T47D (cell line): ENCODE measurements at regions not wholly inside any gene's neighbourhood (a gene's known extent, or its start where the extent isn't known, plus 50 kb on each side); places are given as distances from the start of the nearest gene placed in this dataset.
"Not testable (repeated sequence)": the region's sequence is repeated elsewhere in the genome, so short reads cannot be mapped to it uniquely, and the experiment has no call there.

Experiments
- DNase-seq, 2 experiments: peaks; one replicate each; pipeline versions ENCODE4 v3.0.0 to v3.0.0-alpha.2; 2011 to 2012; ENCODE audit warnings: low read depth in 1 of 2, low spot score in 1 of 2
- JUND ChIP-seq: IDR thresholded peaks from 2 replicates; pipeline ENCODE4 v1.6.1; 2012; ENCODE audit warnings: low read depth
- in situ Hi-C: cut with HindIII; loops from 2 replicates; pipeline ENCODE4 v1.10.0; 2016; ENCODE audit warnings: low sequenced_read_pairs, low pct_unique_long_range_greater_than_20kb

DNA sequence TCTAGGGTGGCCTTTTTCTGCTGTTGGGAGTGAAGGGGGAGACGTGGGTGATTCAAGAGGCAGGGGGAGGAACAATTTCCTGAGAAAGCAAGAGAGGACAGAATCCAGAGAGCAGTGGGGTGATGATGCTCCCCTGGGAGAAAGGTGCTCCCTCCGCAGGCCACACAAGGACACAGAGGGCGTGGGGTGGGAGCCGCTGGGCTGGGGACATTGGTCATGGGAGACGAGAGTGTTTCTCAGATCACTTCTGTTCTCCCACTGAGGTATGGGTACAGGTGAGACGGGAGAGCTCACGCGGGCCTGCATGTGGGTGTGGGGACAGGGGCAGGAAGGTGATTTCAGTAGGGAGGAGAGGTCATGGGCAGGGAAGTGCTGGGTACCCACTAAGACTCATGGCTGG lies 259.5 kb upstream of the CTBP2 start:
- in situ Hi-C loops, result no loop called here
- no peak for TF ChIP-seq JUND

DNA sequence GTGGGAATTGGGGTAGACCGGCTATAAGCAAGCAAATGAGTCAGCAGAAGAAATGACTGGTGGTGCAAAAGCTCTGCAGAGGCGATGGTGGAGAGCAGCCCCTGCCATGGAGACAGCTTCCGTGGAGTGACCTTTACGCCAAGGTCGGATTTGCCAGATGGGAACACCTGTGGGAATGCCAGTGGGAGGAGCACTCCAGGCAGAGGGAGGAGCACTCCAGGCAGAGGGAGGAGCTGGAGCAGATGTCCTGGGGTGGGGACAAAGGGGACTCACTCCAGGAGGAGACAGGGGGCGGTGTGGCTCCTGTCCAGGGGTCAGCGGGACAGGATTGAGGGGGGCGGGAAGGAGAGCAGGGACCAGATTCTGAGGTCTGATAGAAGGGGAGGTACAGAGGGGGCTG lies 258.8 kb upstream of the CTBP2 start:
- in situ Hi-C loops, result no loop called here
- no peak for TF ChIP-seq JUND
- DNase-seq, result no peak

More for the DNA sequence above, 259.5 kb upstream of the CTBP2 start:
- no peak for DNase-seq

DNA sequence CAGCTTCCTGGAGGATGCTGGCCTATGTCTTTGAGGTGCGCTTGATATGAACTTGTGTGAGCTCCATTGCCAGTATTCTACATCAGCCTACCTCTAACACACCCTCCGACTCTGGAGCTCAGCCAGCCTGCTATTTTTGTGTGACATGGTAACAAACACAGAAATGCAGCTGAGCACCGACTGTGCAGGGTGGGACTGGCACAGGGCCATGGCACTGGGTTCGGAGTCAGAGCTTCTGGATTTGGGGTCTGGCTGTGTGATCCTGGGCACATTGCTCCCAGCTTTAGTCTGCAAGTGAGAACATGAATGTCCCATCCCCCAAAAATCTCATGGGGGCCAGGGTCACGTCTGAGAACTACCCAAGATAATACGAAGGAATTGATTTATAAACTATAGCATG lies 257.2 kb upstream of the CTBP2 start:
- DNase-seq, result no peak
- in situ Hi-C loops, result no loop called here
- TF ChIP-seq JUND, result no peak

DNA sequence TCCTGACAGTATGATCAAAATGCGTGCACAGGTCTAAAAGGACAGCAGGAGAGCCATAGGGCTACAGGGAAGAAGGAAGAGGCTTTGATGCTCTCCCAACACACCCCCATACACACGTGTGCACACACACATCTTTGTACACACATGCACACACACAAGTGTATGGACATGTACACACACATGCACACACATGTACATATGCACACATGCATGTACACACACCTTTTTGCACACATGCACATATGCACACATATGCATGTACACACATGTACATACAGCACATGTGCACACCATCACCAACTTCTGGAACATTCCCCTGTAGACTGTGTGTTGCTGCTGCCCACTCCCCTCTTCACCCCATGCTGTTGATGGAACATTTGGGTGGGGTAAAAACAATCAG lies 255.6 kb upstream of the CTBP2 start:
- in situ Hi-C loops, result no loop called here
- DNase-seq, result no peak

DNA sequence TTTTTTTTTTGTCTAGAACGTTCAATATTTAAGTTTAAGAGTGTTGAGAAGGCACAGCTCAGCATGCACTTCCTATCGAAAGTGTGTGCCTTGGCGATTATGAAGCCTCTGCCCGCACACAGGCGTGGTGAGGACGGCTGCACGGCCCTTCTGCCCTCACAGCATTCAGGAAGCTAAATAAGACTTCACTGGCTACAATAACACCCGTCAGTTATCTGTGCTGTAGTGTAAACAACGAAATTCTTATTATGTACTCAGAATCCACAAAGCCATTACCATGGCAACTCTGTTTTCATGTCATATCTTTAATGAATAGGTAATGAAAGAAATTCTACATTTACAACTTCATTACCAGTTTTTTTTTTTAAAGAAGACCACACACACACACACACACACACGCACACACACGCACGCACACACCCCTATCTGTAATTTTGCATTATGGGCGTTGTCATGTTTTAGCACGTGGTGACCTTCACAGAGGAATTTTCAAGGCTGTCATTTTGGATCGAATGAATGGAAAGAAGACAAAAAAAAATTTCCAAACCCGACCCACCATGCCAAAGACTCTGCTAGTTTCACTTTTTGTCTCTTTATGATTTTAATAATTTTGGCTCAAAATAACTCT lies 254.8 kb upstream of the CTBP2 start:
- DNase-seq, result no peak
- in situ Hi-C loops, result no loop called here
- TF ChIP-seq JUND, result no peak

More for the DNA sequence above, 255.6 kb upstream of the CTBP2 start:
- no peak for TF ChIP-seq JUND

DNA sequence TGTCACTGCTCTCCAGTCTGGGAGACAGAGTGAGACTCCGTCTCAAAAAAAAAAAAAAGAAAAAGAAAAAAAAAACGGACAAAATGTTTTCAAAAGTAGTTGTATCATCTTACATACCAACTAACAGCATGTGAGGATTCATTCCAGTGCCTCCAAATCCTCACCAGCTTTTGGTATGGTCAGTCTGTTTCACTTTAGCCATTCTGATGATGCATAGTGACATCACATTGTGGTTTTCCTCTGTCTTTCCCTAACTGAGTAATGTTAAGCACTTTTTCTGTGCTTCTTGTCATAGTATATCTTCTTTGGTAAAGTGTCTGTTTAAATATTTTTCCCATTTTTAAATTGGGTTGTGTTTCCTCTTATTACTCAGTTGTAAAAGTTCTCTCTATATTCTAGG lies 251.4 kb upstream of the CTBP2 start:
- DNase-seq, result no peak
- in situ Hi-C loops, result no loop called here
- TF ChIP-seq JUND, result no peak

DNA sequence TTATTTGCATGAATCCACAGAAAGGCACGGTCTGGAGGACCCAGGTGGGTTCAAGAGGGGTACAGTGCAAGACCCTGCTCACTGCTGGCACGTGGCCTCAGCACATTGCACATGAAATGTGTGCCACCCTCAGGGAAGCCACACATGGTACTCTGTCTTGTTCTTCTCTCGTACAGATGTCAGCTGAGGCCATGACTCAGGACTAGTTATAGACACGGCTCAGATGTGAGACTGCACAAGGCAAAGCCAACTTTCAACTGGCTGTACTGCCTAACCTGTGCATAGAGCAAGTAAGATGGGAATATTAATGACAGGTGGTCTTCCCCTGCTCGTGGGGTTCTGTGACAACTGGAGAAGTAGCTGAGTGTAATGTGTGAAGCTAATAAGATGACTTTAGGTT lies 249.4 kb upstream of the CTBP2 start:
- no peak for DNase-seq
- in situ Hi-C loops, result no loop called here
- no peak for TF ChIP-seq JUND

DNA sequence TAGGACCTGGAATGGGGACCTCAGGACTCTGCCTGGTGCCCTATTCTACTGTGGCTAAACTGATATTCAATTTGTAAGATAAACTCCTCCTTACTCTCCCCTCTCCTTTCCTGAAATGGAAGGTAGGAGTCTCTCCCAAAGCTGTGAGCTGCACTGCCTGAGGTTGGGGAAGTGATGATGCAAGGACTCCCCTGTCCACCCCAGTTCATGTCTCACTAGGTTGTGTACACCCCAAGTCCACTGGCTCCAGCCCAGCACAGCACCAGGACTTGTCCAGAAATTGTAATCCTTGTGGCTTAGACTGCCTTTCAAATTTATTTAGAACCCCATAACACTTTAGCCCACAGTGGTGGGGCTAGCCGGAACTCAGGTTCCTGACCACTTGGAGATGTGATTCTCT lies 247.2 kb upstream of the CTBP2 start:
- TF ChIP-seq JUND, result no peak
- in situ Hi-C loops, result no loop called here
- DNase-seq, result no peak

DNA sequence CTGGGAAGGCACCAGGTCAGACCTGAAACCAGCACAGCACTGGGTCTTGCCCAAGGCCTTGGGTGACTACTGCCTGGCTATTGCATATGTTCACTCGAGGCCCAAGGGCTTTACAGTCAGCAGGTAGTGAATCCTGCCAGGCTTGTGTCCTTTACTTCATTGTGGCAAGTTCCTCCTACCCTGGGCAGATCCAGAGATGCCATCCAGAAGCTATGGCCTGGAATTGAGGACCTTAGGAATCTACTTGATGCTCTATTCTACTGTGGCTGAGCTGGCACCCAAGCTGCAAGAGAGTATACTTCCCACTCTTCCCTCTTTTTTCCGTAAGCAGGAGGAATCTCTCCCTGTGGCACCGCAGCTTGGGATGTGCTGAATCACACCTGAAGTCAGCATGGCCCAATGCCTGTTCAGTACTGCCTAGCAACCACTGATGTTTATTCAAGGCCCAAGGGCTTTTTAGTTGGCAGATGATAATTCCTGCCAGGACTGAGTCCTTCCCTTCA lies 246.7 kb upstream of the CTBP2 start:
- no peak for TF ChIP-seq JUND
- in situ Hi-C loops, result no loop called here
- peak in 1 of 2 experiments; percentile 80 for DNase-seq

DNA sequence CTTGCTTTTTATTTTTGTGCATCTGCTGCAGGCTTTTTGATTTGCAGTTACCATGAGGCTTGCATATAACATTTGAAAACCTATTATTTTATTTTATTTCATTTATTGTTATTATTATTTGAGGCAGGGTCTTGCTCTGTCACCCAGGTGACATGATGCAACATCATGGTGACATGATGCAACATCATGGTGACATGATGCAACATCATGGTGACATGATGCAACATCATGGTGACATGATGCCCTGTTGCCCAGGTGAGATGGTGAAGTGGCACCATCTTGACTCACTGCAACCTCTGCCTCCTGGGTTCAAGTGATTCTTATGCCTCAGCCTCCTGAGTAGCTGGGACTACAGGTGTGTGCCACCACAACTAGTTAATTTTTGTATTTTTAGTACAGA lies 244.5 kb upstream of the CTBP2 start:
- DNase-seq, in situ Hi-C loops: not testable (repeated sequence)

DNA sequence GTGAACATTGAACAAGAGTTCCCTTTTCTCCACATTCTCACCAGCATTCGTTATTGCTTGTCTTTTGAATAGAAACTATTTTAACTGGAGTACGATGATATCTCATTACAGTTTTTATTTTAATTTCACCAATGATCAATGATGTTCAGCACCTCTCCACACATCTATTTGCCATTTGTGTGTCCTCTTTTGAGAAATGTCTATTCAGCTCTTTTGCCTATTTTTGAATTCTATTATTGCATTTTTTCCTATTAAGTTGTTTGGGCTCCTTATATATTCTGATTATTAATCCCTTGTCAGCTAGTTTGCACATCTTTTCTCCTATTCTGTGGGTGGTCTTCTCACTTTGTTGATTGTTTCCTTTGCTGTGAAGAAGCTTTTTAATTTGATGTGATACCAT lies 241.1 kb upstream of the CTBP2 start:
- in situ Hi-C loops, result no loop called here
- no peak for TF ChIP-seq JUND
- DNase-seq, result no peak

DNA sequence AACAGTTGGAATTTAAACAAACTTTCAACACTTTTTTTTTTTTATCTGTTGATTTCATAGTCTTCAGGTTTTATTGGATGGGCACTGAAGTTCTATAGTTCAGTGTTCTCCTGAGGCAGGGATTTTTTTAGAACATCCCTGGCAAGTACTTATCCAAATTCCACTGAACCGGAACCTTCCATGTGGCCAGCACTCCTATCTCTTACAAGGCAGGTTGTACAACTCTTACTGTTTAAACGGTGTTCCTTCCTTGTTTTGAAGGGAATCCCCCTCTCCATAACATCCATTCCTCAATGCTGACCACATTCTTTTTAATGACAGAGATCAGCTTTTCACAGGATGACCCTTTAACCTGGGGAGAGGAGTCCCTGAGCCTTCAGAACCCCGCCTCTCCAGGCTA lies 238.9 kb upstream of the CTBP2 start:
- TF ChIP-seq JUND, result no peak
- in situ Hi-C loops, result no loop called here
- DNase-seq, result no peak

DNA sequence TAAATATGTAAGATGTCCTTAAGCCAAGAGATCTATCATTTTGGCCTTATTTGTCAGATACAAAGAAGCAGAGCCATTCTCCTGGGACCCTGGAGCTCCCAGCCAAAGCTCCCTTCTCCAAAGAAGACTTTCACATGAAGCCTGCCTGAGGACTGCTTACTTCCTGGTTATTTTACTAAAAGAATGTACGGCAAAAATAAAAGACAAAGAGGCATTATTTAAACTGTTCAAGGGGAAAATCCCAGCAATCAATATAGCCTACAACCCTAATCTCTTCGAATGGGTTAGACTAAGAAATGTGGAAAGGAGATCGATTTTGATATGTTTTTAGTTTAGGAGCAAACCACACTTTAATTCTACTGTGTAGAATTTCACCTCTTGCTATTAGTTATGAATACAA lies 237.9 kb upstream of the CTBP2 start:
- no peak for DNase-seq
- in situ Hi-C loops, result no loop called here
- TF ChIP-seq JUND, result no peak

DNA sequence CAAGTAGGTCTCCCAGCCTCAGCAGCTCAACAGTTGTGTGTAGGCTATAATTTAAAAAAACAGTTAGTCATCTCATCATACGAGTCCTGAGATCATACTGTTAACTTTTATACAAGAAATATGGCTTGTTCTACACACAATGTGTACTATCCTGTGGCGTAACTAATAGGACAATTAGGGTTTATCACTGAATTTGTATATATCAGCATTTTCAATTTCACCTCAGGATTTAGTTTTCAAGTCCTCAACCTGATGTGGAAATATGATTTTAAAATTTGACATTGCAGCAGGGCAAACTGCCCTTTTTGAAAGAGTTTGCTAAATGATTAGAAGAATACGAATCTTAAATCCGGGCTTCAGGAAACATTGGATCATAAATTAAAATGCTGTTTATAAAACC lies 237.2 kb upstream of the CTBP2 start:
- in situ Hi-C loops, result no loop called here
- DNase-seq, result no peak
- no peak for TF ChIP-seq JUND
